ENCODE measurements at regions not wholly inside any gene's neighbourhood (a gene's known extent, or its start where the extent isn't known, plus 50 kb on each side); places are given as distances from the start of the nearest gene placed in this dataset.

GRCh38 chr9:87100001-87100400, 152.7 kb upstream of the GAS1 start:
- TF ChIP-seq CTCF (conservative IDR thresholded peaks at IDR 0.05; ENCODE audit: low read depth, low read length) (no peak), EZH2 (IDR thresholded peaks at IDR 0.05; ENCODE audit: low read length, unreplicated experiment) (no peak), EZH2phosphoT487 (IDR thresholded peaks at IDR 0.05; ENCODE audit: borderline replicate concordance, low read length) (no peak)

Data from PC-3 (cell line).